ELR (cell line): ENCODE measurements at regions not wholly inside any gene's neighbourhood (a gene's known extent, or its start where the extent isn't known, plus 50 kb on each side); places are given as distances from the start of the nearest gene placed in this dataset.

ENCODE experiments used
- DNase-seq: peaks from one replicate; pipeline ENCODE4 v3.0.0-alpha.2; 2015; ENCODE audit warnings: low read depth

DNA sequence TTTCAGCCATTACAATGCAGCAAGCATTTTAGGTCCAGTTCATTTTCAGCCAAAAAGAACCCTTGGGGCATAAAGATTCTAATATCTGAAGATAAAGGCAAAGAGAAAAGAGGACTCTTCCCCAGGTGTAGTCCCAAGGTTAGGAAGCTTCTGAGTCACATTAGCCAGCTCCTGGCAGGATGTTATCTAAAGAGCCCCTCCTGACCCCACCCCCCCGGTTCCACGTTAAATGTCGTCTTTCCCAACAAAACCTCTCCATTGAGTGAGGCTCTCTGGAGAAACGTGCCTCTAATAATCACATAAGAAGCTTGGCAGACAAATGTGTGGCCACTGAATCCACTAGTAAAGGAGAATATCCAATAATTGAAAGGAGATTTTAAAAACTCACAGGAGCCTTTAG is 267.7 kb downstream of the GALC start:
- no peak for DNase-seq

DNA sequence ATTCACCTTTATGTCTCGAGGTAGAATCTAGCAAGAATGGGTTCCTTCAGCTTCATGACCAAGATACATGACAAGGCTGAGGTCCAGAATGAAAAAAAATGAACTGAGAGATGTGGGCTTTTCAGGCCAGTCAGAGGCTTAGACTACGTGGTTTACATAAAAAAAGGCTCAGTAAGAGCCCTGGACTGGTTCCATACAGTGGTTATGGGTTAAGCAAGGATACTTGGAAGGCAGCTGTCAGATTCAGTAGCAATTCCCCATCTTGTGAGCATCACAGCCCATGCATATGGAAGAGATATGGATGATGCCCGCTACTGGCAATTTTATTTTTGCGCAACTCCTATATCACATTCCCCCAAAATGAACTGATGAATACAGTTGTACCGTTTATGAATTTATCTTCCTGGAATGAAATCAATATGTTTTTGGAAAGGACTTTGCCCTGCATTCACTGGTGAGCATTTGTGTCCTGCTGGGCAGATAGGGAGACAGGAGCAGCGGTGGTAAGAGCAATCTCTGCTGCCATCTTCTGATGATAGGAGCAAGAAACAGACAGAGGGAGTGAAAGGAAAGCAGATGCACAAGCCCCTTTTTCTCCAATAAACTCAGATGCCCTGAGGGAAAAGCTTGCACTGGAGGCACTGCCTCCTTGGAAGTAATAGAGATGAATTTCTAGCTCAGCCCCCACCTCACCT is 280.4 kb downstream of the GALC start:
- DNase-seq = no peak

GRCh38 chr14:87705439-87705896 is 287.5 kb downstream of the GALC start:
- no peak for DNase-seq

- no peak for DNase-seq
Observed at GRCh38 chr14:87698481-87698880, 294.5 kb downstream of the GALC start.

DNA sequence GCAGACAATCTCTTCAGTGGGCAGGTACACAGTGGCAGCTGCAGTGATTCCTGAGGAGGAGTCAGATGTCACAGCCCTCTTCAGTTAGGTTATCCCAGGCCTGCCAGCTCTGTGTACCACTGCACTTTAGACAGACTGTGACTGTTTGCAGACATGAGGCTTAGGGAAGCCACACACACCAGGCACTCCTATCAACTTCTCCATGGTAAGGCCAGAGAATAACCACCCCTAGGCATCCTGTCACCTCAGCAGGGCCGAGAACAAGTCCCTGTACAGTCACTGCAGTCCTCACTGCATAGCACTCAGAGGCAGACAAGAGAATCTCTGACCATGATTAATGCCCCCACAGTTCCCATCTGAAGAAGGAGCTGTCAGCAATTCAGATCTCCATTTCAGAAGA is 296.5 kb downstream of the GALC start:
- no peak for DNase-seq

DNA sequence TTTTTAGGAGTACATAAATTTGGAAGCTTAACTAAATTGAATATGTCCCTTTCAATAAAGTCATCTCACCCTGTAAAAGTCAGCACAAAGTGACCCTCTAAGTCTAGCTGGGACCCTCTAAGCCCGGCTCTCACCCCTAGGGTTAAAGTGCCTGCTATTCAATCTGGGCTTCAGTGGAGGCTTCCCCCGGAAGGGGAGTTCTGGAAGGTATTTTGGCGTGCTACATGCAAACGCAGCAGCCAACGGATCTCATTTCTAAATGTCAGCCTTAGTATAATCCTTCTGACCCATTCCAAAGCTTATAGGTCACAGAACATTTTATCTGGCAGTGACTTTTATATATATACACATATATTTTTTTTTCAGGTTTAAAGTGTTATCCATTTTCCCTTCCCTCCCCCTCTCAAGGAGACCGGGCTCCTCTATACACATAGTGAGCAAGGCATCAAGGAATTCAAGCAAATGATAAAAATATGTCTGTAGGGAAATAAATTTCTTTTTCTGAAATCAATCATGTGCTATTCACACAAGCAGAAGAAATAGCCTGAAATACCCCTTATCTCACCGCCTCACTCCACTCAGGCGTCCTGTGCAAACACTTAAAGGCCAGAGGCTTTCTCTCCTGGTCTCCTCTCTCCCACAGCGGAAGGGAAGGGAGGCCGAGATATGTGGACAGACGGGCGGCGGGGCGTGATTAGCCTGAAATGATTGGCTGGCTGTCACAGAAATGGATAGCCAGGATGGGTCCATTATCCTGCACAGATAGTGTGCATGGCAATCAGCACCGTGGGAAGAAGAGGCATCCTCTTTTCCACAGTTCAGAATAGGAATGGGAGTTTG is 301.7 kb downstream of the GALC start:
- DNase-seq = no peak

DNA sequence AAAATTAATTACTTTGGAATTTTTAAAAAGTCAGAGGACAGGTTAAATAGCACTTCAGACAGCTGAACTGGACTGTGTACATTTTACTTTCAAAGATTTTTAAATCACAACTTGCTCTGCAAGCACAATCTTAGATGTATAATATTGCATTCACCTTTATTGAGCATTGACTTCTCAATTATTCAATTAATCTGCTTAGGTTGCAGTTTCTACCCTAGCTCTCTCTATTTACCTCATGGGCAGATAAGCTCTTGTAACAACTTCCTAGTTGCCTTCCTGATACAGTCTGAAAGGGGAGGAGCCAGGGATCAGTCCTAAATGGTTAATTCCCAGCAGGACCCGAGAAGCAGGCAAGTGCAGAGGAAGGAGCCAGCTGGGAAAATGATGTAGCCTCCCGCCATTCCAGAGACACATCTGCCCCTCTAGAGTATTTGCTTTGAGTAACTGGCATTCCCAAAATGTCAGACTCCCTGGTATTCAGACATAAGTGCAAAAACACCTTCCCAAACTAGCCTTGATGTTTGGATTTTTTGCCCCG is 302.8 kb downstream of the GALC start:
- no peak for DNase-seq

DNA sequence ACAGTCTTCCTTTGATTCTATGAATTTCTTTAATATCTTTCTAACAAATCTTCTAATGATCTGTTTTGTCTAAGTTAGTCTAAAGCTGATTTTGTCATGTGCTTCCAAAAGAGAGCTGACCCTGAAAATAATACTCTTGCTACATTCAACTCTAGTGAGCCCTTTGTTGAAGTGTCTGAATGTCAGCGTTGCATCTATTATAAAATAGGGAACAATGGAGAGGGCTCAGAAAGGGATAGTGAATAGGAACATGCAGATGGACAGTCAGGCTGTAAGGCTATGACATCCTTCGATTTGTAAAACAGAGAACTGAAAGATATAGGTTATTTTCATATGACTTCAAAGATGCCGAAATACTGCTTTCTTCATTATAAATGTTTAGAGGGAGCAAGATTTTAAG is 304.5 kb downstream of the GALC start:
- no peak for DNase-seq

DNA sequence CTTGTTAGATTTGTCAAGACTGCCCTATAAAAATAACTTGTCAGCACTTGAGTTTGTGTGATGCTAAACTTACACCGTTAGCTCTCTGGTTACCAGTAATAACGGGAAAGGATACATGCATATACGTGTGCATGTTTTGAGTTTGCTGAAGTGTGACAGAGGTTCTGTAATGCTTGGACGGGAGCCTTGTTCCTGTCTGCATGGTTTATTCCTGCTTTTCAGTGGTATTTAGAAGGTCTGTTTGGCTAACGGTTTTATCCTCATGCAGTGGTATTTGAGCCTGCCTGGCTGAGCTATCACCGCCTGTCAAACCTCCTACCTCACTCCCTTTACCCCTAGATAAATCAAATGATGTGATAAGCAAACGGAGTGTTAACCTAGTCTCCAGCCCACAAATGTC is 305.6 kb downstream of the GALC start:
- no peak for DNase-seq

GRCh38 chr14:87686746-87687145 is 306.2 kb downstream of the GALC start:
- no peak for DNase-seq

DNA sequence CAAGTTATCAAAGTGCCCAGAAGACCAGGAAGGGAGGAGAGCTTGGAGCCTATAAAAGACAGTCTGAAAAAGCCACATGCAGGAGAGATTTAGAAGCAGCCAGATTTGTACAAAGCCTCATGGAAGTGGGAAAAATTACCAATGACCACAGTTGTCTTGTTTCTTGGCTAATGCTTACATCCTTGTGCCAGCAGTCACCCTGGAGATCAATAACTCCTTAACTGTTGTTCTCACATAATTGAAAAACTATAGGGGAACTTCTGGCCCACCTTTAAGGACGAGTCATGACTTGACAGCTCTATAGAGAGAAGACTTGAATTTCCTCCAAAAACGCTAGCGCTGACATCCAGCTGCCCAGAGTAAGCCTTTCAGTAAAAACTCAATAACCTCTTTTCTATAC is 313.1 kb downstream of the GALC start:
- no peak for DNase-seq

DNA sequence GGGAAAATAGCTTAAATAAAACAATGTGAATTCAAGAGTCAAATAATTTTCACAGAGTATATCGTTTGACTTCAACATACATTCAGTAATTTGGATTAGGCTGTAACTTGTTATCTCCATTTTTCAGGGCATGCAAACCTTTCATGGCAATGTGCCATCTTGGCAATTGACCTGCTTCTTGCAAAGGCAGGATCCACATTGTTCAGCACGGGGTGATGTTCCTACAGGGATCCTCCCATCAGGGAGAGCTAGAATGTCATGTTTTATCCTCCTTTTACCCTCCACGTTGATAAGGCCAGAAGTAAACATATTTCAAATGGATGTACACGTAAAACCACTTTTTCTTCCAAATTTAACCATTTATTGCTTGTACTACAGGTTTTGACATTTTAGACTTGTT is 314.4 kb downstream of the GALC start:
- DNase-seq = no peak

DNA sequence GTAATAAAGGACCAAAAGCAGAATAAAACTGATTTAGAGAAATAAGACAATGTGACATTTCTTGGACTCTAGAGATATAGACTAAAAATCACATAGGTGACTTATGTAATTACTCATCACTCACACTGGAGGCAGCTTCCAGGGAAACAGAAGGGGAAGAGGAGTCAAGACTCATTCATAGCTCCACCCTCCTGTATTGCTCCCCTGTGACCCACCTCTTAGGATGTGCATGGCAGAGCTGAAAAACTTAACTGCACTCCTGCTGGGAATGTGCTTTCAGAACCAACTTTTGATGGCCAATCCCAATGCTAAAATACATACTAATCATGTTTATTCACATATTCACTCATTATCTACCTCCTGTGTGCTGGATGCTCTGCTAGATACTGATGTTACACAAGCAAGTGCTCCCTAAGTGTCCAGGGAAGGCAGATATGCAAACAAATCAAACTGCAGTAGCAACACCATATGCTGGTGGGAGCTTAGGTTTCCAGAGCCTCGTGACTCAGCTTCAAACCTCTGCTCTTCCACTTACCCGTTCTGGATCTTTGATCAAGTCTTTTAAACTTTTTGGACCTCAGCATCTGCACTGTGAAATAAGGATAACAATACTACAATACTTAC is 316.1 kb downstream of the GALC start:
- DNase-seq = no peak

DNA sequence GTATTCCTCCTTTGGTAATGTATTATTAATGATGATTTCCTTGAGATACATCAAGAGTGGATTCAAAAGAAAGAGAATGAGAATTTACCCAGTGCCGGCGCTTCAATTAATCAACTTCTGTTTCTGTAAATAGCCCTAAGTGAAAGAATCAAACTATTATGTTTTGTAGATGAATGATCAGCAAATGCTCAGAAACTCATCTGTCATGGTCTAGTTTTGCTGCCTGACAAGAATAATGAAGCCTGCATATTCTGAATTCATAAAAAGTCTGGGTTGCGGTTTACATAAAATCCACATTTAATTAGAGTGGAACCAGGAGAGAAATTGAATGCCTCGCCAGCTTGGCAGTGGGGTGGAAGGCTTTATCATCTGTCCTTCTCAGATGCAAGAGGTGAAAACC is 325.3 kb downstream of the GALC start:
- DNase-seq = no peak

GRCh38 chr14:87656315-87656714 is 336.7 kb downstream of the GALC start:
- DNase-seq = no peak

DNA sequence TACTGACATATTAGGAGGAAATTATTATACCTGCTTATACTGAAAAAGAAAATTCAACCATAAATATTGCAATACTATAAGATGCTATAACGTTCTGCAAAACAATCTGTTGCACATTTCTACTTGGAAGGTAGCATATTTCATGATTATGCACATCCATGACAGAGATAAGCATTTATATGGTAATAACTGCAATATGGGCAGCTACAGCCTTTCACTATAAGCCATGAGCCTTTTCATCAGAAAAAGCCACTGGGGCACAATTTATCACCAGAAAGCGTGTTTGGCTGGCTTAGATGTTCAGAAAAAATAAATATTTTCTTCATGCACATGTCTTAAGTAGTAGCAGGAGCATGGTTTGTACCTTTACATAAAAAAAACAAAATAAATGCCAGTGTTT is 340.7 kb downstream of the GALC start:
- no peak for DNase-seq

GRCh38 chr14:87644689-87645088 is 348.3 kb downstream of the GALC start:
- no peak for DNase-seq

DNA sequence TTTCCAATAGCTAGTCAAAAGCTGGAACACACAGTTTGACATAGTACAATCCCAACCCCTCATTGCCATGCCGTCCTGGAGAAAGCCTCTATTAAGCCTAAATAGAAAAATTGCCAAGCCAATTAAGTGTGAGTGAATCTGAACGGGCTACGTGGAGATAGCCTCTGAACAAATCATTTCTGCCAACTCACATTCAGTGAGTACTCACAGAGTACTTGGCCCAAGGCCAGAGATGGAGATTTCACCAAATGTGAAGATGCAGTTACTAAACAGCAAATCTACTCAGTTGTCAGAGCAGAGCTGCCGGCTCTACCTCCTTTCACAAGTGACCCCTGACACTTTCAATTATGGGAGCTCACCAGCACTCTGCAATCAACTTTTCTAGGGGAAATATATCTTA is 350.0 kb downstream of the GALC start:
- DNase-seq = no peak

DNA sequence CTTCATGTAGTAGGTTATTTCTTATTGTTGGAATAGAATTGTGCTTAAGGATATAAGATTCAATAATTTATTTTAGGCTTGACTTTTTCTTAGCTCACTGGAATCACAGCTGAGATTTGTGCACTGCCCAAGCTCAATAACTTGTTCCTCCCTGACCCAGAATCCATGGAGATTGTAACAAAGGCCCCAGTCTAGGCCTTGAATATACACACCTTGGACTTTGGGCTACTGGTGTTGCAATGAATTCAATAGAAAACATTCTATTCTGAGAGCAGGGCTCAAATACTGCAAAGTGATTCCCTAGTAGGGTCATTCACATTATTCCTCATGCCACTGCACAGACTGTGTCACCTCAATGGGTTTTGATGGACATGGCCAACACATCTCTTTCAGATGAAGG is 352.4 kb downstream of the GALC start:
- DNase-seq = no peak

GRCh38 chr14:87638196-87638595 is 354.8 kb downstream of the GALC start:
- DNase-seq = no peak

GRCh38 chr14:87635442-87635841 is 357.5 kb downstream of the GALC start:
- no peak for DNase-seq

DNA sequence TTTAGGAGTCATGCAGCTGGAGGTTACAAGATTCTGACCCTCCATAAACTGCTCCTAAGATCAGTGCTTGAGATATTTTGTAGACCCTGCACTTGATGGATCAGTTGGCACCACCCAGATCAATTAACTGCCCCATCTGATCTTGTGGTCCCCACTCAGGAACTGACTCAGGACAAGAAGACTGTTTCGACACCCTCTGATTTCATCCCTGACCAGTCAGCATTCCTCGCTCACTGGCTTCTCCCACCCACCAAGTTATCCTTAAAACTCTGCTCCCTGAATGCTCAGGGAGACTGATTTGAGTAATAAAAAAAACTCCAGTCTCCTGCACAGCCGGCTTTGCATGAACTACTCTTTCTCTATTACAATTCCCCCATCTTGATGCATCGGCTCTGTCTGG is 360.2 kb downstream of the GALC start:
- no peak for DNase-seq

DNA sequence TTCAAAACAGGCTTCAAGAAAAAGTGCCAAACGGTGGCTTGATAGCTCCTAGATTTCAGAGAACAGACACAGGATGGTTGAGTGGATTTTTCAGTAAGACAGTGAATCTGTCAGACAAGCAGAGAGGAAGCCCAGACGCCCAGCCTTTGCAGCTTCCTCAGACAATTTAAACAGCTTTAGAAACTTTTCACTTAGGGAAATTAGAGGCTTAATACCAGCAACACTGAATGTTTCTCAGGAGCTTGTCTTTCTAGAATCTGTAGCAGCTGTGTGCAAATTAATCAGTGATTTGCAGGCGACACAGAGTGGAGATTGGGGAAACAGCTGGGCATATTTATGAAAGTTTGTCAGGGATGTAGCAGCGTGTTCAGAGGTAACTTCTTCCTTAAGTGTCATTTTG is 362.1 kb downstream of the GALC start:
- no peak for DNase-seq
